Fibroblast of lung (primary cell): ENCODE measurements at regions not wholly inside any gene's neighbourhood (a gene's known extent, or its start where the extent isn't known, plus 50 kb on each side); places are given as distances from the start of the nearest gene placed in this dataset.

ENCODE experiments used
- DNase-seq, 2 donors: peaks; one replicate each; pipeline versions ENCODE4 v3.0.0 to v3.0.0-alpha.2; 2010; ENCODE audit warnings: low read depth in 2 of 2
- H2AFZ ChIP-seq: 2 replicates; pipeline ENCODE4 v1.5.1; 2012; ENCODE audit warnings: low read length, control low read depth, inconsistent platforms
- H3K27ac ChIP-seq: 2 replicates; pipeline ENCODE4 v1.5.1; 2011; ENCODE audit warnings: low read length, control low read depth; ENCODE audit not compliant: insufficient read depth
- H3K27me3 ChIP-seq: 2 replicates; pipeline ENCODE4 v1.5.1; 2011; ENCODE audit warnings: mild to moderate bottlenecking, low read length; ENCODE audit not compliant: control insufficient read depth, insufficient read depth
- H3K36me3 ChIP-seq: 2 replicates; pipeline ENCODE4 v1.5.1; 2011; ENCODE audit warnings: low read length; ENCODE audit not compliant: control insufficient read depth, insufficient read depth
- H3K4me1 ChIP-seq: 2 replicates; pipeline ENCODE4 v1.5.1; 2011; ENCODE audit warnings: low read length; ENCODE audit not compliant: control insufficient read depth, insufficient read depth; ENCODE audit errors: extremely low read depth
- H3K4me2 ChIP-seq: 2 replicates; pipeline ENCODE4 v1.5.1; 2011; ENCODE audit warnings: low read length, control low read depth; ENCODE audit not compliant: insufficient read depth; ENCODE audit errors: extremely low read depth
- H3K4me3 ChIP-seq, 4 experiments: fragments of 200-600 bp in 1 of 4; sonication (generic) in 1 of 4; replicated peaks in 1 of 4; 2 replicates each; pipeline ENCODE4 v1.5.1; 2011 to 2016; ENCODE audit warnings: low read length in 4 of 4, low read depth in 3 of 4, mild to moderate bottlenecking in 3 of 4, control low read depth in 2 of 4, inconsistent platforms in 1 of 4, mixed read lengths in 1 of 4; ENCODE audit not compliant: insufficient read depth in 1 of 4; ENCODE audit errors: control extremely low read depth in 1 of 4
- H3K79me2 ChIP-seq: 2 replicates; pipeline ENCODE4 v1.5.1; 2012; ENCODE audit warnings: mild to moderate bottlenecking, low read length, inconsistent platforms; ENCODE audit not compliant: control insufficient read depth, insufficient read depth
- H3K9ac ChIP-seq: 2 replicates; pipeline ENCODE4 v1.5.1; 2011; ENCODE audit warnings: mild to moderate bottlenecking, low read length, control low read depth; ENCODE audit not compliant: insufficient read depth
- H3K9me3 ChIP-seq: 2 replicates; pipeline ENCODE4 v1.5.1; 2012; ENCODE audit warnings: low read depth, low read length; ENCODE audit not compliant: control insufficient read depth, insufficient read depth
- H4K20me1 ChIP-seq: 2 replicates; pipeline ENCODE4 v1.5.1; 2011; ENCODE audit warnings: low read length; ENCODE audit not compliant: control insufficient read depth, insufficient read depth; ENCODE audit errors: extremely low read depth
- CTCF ChIP-seq, 2 donors: IDR thresholded peaks in 1 of 2; conservative IDR thresholded peaks in 1 of 2; 1 replicate in 1 of 2; 2 replicates in 1 of 2; pipeline ENCODE4 v1.5.1; 2011 to 2012; ENCODE audit warnings: low read length in 2 of 2, control low read depth in 1 of 2, inconsistent platforms in 1 of 2, low read depth in 1 of 2, mild to moderate bottlenecking in 1 of 2
- EZH2 ChIP-seq: IDR thresholded peaks from 2 replicates; pipeline ENCODE4 v1.5.1; 2012; ENCODE audit warnings: low read length, control low read depth, mild to moderate bottlenecking; ENCODE audit errors: missing control alignments

- Histone ChIP-seq H3K4me2 (no peak overlapping the region), H3K4me3 (no peak overlapping the region), H3K9ac (no peak overlapping the region), H2AFZ (no peak overlapping the region), H3K9me3 (no peaks in the 10 kb centered on the region), H3K79me2 (no peaks in the 10 kb centered on the region), H4K20me1 (no peaks in the 10 kb centered on the region), H3K36me3 (no peaks in the 10 kb centered on the region), H3K4me1 (no peaks in the 10 kb centered on the region), H3K27me3 (no peaks in the 10 kb centered on the region), H3K27ac (no peak overlapping the region)
- no peak for DNase-seq
- no peak for TF ChIP-seq EZH2
Measured at GRCh38 chr5:84863020-84863419, 478.3 kb upstream of the EDIL3 start.

GRCh38 chr5:84862132-84862531, 477.5 kb upstream of the EDIL3 start:
- Histone ChIP-seq H3K27me3 (no peaks in the 10 kb centered on the region), H4K20me1 (no peaks in the 10 kb centered on the region), H3K9ac (no peak overlapping the region), H3K79me2 (no peaks in the 10 kb centered on the region), H3K4me1 (no peaks in the 10 kb centered on the region), H3K9me3 (no peaks in the 10 kb centered on the region), H2AFZ (no peak overlapping the region), H3K36me3 (no peaks in the 10 kb centered on the region), H3K4me3 (no peak overlapping the region), H3K27ac (no peak overlapping the region), H3K4me2 (no peak overlapping the region)
- DNase-seq, result no peak
- TF ChIP-seq CTCF (conservative IDR thresholded peaks at IDR 0.05 in 1 of 2, IDR thresholded peaks at IDR 0.05 in 1 of 2; ENCODE audit: low read depth in 1 of 2, low read length in 2 of 2) (no peak), EZH2 (no peak)

GRCh38 chr5:84861306-84861705, 476.6 kb upstream of the EDIL3 start:
- no peak overlapping the region for H3K27ac ChIP-seq
- no peak overlapping the region for H3K4me2 ChIP-seq
- H3K9me3 ChIP-seq, result no peaks in the 10 kb centered on the region
- peak in 1 of 2 donors; percentile 67 for DNase-seq
- no peaks in the 10 kb centered on the region for H3K79me2 ChIP-seq
- no peak overlapping the region for H3K4me3 ChIP-seq
- H3K4me1 ChIP-seq, result no peaks in the 10 kb centered on the region
- H3K27me3 ChIP-seq, result no peaks in the 10 kb centered on the region
- H4K20me1 ChIP-seq, result no peaks in the 10 kb centered on the region
- no peak for TF ChIP-seq EZH2
- TF ChIP-seq CTCF (conservative IDR thresholded peaks at IDR 0.05 in 1 of 2, IDR thresholded peaks at IDR 0.05 in 1 of 2; ENCODE audit: low read depth in 1 of 2, low read length in 2 of 2), result no peak
- no peaks in the 10 kb centered on the region for H3K36me3 ChIP-seq
- H2AFZ ChIP-seq, result no peak overlapping the region
- H3K9ac ChIP-seq, result no peak overlapping the region
